ENCODE measurements at regions not wholly inside any gene's neighbourhood (a gene's known extent, or its start where the extent isn't known, plus 50 kb on each side); places are given as distances from the start of the nearest gene placed in this dataset.

- TF ChIP-seq, protein P1, sequence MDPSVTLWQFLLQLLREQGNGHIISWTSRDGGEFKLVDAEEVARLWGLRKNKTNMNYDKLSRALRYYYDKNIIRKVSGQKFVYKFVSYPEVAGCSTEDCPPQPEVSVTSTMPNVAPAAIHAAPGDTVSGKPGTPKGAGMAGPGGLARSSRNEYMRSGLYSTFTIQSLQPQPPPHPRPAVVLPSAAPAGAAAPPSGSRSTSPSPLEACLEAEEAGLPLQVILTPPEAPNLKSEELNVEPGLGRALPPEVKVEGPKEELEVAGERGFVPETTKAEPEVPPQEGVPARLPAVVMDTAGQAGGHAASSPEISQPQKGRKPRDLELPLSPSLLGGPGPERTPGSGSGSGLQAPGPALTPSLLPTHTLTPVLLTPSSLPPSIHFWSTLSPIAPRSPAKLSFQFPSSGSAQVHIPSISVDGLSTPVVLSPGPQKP (IDR thresholded peaks at IDR 0.05; ENCODE audit: borderline replicate concordance, low read depth, low read length), result no peak
- TF ChIP-seq, protein P2, sequence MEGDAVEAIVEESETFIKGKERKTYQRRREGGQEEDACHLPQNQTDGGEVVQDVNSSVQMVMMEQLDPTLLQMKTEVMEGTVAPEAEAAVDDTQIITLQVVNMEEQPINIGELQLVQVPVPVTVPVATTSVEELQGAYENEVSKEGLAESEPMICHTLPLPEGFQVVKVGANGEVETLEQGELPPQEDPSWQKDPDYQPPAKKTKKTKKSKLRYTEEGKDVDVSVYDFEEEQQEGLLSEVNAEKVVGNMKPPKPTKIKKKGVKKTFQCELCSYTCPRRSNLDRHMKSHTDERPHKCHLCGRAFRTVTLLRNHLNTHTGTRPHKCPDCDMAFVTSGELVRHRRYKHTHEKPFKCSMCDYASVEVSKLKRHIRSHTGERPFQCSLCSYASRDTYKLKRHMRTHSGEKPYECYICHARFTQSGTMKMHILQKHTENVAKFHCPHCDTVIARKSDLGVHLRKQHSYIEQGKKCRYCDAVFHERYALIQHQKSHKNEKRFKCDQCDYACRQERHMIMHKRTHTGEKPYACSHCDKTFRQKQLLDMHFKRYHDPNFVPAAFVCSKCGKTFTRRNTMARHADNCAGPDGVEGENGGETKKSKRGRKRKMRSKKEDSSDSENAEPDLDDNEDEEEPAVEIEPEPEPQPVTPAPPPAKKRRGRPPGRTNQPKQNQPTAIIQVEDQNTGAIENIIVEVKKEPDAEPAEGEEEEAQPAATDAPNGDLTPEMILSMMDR (conservative IDR thresholded peaks at IDR 0.05; ENCODE audit: low read depth, low read length), result no peak
- TF ChIP-seq POLR2A (IDR thresholded peaks at IDR 0.05; ENCODE audit: low read depth, low read length) (no peak), RFX5 (IDR thresholded peaks at IDR 0.05; ENCODE audit: low read depth, low read length) (no peak), SMC3 (IDR thresholded peaks at IDR 0.05; ENCODE audit: low read depth, low read length) (no peak), RAD21 (IDR thresholded peaks at IDR 0.05; ENCODE audit: low read length) (no peak), MXI1 (IDR thresholded peaks at IDR 0.05; ENCODE audit: borderline replicate concordance, low read depth, low read length) (no peak)
- TF ChIP-seq, protein P3, sequence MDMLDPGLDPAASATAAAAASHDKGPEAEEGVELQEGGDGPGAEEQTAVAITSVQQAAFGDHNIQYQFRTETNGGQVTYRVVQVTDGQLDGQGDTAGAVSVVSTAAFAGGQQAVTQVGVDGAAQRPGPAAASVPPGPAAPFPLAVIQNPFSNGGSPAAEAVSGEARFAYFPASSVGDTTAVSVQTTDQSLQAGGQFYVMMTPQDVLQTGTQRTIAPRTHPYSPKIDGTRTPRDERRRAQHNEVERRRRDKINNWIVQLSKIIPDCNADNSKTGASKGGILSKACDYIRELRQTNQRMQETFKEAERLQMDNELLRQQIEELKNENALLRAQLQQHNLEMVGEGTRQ (IDR thresholded peaks at IDR 0.05; ENCODE audit: low read depth, low read length), result no peak
Observed at GRCh38 chr18:56035546-56035945, 447.6 kb upstream of the TCF4 start.

All from IMR-90 (cell line).